Sigmoid colon (tissue), 4 donors: ENCODE measurements at regions not wholly inside any gene's neighbourhood (a gene's known extent, or its start where the extent isn't known, plus 50 kb on each side); places are given as distances from the start of the nearest gene placed in this dataset.

Experiments
- POLR2A ChIP-seq, 2 donors: fragments of 450-650 bp; IDR thresholded peaks; one replicate each; pipeline ENCODE4 v1.6.1; 2016; ENCODE audit warnings: antibody characterized with exemption in 2 of 2, mild to moderate bottlenecking in 2 of 2, moderate library complexity in 2 of 2
- POLR2AphosphoS5 ChIP-seq, 4 donors: sonication (generic); formaldehyde crosslinking; IDR thresholded peaks; one replicate each; pipeline ENCODE4 v1.6.1; 2017; ENCODE audit warnings: antibody characterized with exemption in 4 of 4
- TF ChIP-seq, protein P1 (sequence below), 4 experiments: fragments of 450-650 bp in 3 of 4; fragments of 200-600 bp in 1 of 4; IDR thresholded peaks; one replicate each; pipeline ENCODE4 v1.5.1; 2016 to 2019; ENCODE audit warnings: antibody characterized with exemption in 4 of 4, mild to moderate bottlenecking in 3 of 4, moderate library complexity in 2 of 4

DNA sequence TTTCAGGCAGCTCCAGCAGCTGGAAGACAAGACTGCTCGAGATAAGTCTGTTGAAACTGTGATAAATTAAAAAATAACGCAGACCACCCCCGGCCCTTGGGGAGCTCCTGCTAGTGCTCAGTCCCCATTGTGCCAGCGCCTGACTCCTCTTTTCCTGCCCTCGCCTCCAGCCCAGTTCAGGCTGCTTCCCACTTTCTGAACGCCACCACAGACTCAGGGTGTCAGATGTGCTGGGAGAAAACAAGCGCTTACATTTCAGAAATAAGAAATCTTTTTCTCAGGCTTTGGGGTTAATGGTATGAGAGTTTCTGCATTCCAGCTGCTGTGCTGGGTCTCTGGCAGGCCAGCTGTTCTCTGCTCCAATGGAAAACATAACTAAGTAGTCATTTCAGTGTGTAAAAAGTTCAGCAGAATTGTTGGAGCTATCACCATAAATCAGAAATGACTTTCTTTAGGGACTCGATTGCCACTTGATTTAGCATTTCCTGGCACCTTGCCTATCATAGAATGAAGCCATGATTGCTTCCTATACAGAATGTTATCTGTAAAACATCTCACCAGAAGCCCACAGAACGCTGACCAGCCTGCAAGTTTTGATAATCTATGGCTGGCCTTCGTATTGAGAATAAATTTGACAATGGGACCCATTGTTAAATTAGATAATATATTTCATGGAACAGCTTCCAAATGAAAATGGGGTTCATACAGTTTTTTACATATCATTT lies 257.0 kb upstream of the ZNF32 start:
- TF ChIP-seq, protein P1, sequence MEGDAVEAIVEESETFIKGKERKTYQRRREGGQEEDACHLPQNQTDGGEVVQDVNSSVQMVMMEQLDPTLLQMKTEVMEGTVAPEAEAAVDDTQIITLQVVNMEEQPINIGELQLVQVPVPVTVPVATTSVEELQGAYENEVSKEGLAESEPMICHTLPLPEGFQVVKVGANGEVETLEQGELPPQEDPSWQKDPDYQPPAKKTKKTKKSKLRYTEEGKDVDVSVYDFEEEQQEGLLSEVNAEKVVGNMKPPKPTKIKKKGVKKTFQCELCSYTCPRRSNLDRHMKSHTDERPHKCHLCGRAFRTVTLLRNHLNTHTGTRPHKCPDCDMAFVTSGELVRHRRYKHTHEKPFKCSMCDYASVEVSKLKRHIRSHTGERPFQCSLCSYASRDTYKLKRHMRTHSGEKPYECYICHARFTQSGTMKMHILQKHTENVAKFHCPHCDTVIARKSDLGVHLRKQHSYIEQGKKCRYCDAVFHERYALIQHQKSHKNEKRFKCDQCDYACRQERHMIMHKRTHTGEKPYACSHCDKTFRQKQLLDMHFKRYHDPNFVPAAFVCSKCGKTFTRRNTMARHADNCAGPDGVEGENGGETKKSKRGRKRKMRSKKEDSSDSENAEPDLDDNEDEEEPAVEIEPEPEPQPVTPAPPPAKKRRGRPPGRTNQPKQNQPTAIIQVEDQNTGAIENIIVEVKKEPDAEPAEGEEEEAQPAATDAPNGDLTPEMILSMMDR (IDR thresholded peaks at IDR 0.05), result no peak
- TF ChIP-seq POLR2AphosphoS5 (IDR thresholded peaks at IDR 0.05), result no peak
- no peak for TF ChIP-seq POLR2A (IDR thresholded peaks at IDR 0.05)
